Memory B cell (primary cell): ENCODE measurements at regions not wholly inside any gene's neighbourhood (a gene's known extent, or its start where the extent isn't known, plus 50 kb on each side); places are given as distances from the start of the nearest gene placed in this dataset.

Experiments used
- ATAC-seq: fragments of 150-1000 bp; cut with Tn5 transposase; 2 replicates; pipeline ENCODE4 v1.10.0; 2021; ENCODE audit warnings: low read depth, mild to moderate bottlenecking, moderate library complexity
- DNase-seq, 2 donors: peaks; one replicate each; pipeline ENCODE4 v3.0.0; 2022; ENCODE audit warnings: low spot score in 2 of 2
- H3K27ac Mint-ChIP-seq: one replicate; pipeline ENCODE4 v1.8.0; 2022; ENCODE audit warnings: mild to moderate bottlenecking, moderate library complexity, mixed read lengths
- H3K27me3 Mint-ChIP-seq: one replicate; pipeline ENCODE4 v1.8.0; 2022; ENCODE audit warnings: mixed read lengths
- H3K36me3 Mint-ChIP-seq: one replicate; pipeline ENCODE4 v1.8.0; 2022; ENCODE audit warnings: mild to moderate bottlenecking, mixed read lengths
- H3K4me1 Mint-ChIP-seq: one replicate; pipeline ENCODE4 v1.8.0; 2022; ENCODE audit warnings: mixed read lengths
- H3K4me3 Mint-ChIP-seq: one replicate; pipeline ENCODE4 v1.8.0; 2022; ENCODE audit warnings: mild to moderate bottlenecking, moderate library complexity, mixed read lengths
- H3K9me3 Mint-ChIP-seq: one replicate; pipeline ENCODE4 v1.8.0; 2022; ENCODE audit warnings: mixed read lengths

DNA sequence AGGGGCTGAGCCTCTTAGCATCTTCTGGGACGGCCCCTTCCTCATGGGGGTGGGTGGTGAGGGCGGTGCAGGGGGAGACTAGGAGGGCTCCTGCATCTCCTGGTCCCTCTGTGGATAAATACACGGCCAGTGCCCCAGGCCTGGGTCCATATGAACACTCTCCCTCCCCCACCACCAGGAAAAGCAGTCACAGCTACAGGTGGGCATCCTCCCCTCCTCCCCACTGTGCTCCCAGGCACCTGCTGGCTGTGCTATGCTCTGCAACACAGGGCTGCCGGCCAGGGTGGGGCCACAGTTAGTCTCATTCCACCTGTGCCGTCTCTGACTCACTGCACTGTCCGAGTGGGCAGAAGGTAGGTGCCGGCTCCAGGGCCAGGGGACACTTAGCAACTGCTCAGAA is 87.3 kb upstream of the INSIG1 start:
- H3K27me3 Mint-ChIP-seq: peaks cover 18% of the 10 kb centered on the region
- H3K4me3 Mint-ChIP-seq: no peak overlapping the region
- H3K4me1 Mint-ChIP-seq: peaks cover 22% of the 10 kb centered on the region
- no peak for DNase-seq
- ATAC-seq: no peak
- H3K36me3 Mint-ChIP-seq: peaks cover 2% of the 10 kb centered on the region
- H3K27ac Mint-ChIP-seq: no peak overlapping the region
- peaks cover 11% of the 10 kb centered on the region for H3K9me3 Mint-ChIP-seq

- Mint-ChIP-seq H3K27me3 (peaks cover 14% of the 10 kb centered on the region), H3K4me1 (peaks cover 16% of the 10 kb centered on the region), H3K27ac (no peak overlapping the region), H3K36me3 (no peaks in the 10 kb centered on the region), H3K4me3 (no peak overlapping the region), H3K9me3 (peaks cover 8% of the 10 kb centered on the region)
- DNase-seq (no peak), ATAC-seq (no peak)
Observed at GRCh38 chr7:155211173-155211572, 86.5 kb upstream of the INSIG1 start.

DNA sequence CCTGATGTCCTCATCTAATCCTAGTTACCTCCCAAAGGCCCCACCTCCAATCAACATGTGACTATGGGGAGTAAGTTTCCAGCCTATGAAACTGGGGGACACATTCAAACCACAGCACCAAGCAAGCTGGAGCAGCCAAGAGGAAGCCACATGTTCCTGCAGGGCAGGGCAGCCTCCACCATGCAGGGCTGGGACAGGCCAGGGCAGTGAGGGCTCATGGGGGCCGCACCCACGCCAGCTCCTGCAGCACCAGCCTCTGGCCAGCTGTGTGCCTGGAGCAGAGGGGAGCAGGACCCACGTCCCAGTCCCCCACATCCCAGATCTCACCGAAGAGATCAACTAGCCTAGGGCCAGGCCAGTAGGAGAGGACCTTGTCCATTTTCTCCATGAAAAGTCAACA is 85.9 kb upstream of the INSIG1 start:
- Mint-ChIP-seq H3K36me3 (no peaks in the 10 kb centered on the region), H3K9me3 (peaks cover 8% of the 10 kb centered on the region), H3K27ac (no peak overlapping the region), H3K27me3 (peaks cover 14% of the 10 kb centered on the region), H3K4me3 (no peak overlapping the region), H3K4me1 (peaks cover 10% of the 10 kb centered on the region)
- no peak for DNase-seq
- ATAC-seq: no peak

- no peak overlapping the region for H3K4me3 Mint-ChIP-seq
- no peak for DNase-seq
- H3K9me3 Mint-ChIP-seq: peaks cover 6% of the 10 kb centered on the region
- H3K4me1 Mint-ChIP-seq: peaks cover 9% of the 10 kb centered on the region
- ATAC-seq: no peak
- H3K36me3 Mint-ChIP-seq: no peaks in the 10 kb centered on the region
- H3K27ac Mint-ChIP-seq: no peak overlapping the region
- H3K27me3 Mint-ChIP-seq: peaks cover 13% of the 10 kb centered on the region
Observed at GRCh38 chr7:155212301-155213015, 85.2 kb upstream of the INSIG1 start.

DNA sequence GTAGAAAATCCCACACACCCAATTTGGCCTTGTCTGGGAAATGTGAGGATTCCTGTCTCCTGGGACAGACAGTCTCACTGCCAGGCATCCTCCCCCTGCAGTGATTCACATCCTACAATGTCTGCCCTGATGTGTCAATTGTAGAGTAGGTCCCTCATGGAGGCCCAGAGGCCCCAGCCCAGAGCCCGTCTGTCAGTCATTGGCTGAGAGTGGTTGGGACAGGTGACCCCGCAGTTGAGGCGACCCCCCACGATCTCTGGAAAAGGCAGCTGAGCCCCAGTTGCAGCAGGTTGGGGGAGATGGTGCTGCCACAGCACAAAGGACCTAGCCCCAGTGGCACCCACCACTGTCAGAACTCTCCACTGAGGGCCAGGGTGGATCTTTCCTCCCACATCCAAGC is 84.3 kb upstream of the INSIG1 start:
- ATAC-seq: no peak
- Mint-ChIP-seq H3K4me3 (no peak overlapping the region), H3K27me3 (peaks cover 5% of the 10 kb centered on the region), H3K9me3 (no peaks in the 10 kb centered on the region), H3K27ac (no peak overlapping the region), H3K4me1 (no peaks in the 10 kb centered on the region), H3K36me3 (no peaks in the 10 kb centered on the region)
- no peak for DNase-seq

GRCh38 chr7:155213955-155214740 is 83.5 kb upstream of the INSIG1 start:
- Mint-ChIP-seq H3K27ac (no peak overlapping the region), H3K27me3 (peaks cover 3% of the 10 kb centered on the region)

DNA sequence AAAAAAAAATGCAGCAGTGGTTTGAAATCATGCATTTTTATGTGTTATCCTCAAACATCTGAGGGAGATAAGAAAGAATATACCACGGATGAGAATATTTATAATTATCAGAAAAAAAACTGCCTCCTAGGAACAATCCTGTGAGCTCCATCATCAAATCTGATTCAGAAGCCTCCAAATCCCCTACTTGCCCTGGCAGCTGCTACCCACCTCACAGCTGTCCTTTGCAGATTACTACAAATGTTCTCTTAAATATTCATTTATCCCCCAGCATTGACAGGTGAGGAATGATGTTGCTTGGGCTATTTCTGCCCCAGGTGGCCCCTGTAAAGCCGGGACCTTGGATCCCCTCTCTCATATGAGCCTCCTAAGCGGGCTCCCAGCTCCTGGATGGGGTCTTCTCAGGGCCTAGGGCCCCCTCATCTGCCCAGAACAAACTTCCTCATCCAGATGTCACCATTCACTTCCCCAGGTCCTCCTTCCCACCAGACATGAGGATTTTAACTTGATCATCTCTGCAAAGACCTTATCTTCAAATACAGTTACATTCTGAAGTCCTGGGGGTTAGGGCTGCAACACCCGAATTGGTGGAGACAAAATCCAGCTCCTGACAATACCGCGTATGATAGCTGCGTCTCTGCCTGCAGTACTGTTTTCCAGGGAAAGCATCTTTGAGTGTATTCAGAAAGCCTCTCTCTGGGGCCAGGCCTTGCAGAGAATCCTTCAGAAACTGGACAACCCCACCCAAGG is 81.9 kb upstream of the INSIG1 start:
- no peak for ATAC-seq
- no peak for DNase-seq
- H3K36me3 Mint-ChIP-seq: no peaks in the 10 kb centered on the region

More at GRCh38 chr7:155213955-155214740, 83.5 kb upstream of the INSIG1 start:
- Mint-ChIP-seq H3K36me3 (no peaks in the 10 kb centered on the region), H3K4me3 (no peak overlapping the region), H3K9me3 (no peaks in the 10 kb centered on the region), H3K4me1 (no peaks in the 10 kb centered on the region)
- DNase-seq: no peak
- ATAC-seq: no peak

GRCh38 chr7:155216475-155217272 is 81.0 kb upstream of the INSIG1 start:
- no peak overlapping the region for H3K4me3 Mint-ChIP-seq
- no peak for ATAC-seq
- H3K27ac Mint-ChIP-seq: no peak overlapping the region
- no peaks in the 10 kb centered on the region for H3K36me3 Mint-ChIP-seq
- H3K4me1 Mint-ChIP-seq: no peaks in the 10 kb centered on the region
- no peaks in the 10 kb centered on the region for H3K9me3 Mint-ChIP-seq
- peaks cover 5% of the 10 kb centered on the region for H3K27me3 Mint-ChIP-seq
- no peak for DNase-seq

More for the DNA sequence above, 81.9 kb upstream of the INSIG1 start:
- H3K4me3 Mint-ChIP-seq: no peak overlapping the region
- H3K4me1 Mint-ChIP-seq: no peaks in the 10 kb centered on the region
- no peaks in the 10 kb centered on the region for H3K9me3 Mint-ChIP-seq
- no peak overlapping the region for H3K27ac Mint-ChIP-seq
- H3K27me3 Mint-ChIP-seq: peaks cover 3% of the 10 kb centered on the region

DNA sequence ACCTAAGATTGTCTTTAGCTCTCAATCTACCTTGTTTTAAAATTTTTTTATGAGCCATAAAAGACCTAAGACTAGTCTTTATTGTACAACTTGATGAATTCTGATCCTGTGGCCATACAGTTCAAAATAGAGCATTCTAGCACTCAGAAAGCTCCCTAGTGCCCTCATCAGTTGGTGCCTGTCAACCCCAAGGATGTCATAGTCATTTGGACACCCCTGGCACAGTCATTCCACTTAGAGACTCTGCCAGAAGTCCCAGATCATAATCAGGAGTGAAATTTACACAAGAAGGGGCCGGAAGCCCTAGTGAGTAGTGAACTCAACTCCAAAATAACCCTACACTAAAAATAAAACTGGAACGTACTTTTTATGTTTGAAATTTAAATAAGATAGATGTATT is 80.0 kb upstream of the INSIG1 start:
- H3K9me3 Mint-ChIP-seq: no peaks in the 10 kb centered on the region
- no peaks in the 10 kb centered on the region for H3K4me1 Mint-ChIP-seq
- H3K36me3 Mint-ChIP-seq: no peaks in the 10 kb centered on the region
- H3K27ac Mint-ChIP-seq: no peak overlapping the region
- no peak for DNase-seq
- H3K4me3 Mint-ChIP-seq: no peak overlapping the region
- ATAC-seq: no peak
- peaks cover 7% of the 10 kb centered on the region for H3K27me3 Mint-ChIP-seq

- no peaks in the 10 kb centered on the region for H3K9me3 Mint-ChIP-seq
- DNase-seq (no peak), ATAC-seq (no peak)
- no peak overlapping the region for H3K4me3 Mint-ChIP-seq
- H3K4me1 Mint-ChIP-seq: no peaks in the 10 kb centered on the region
- no peak overlapping the region for H3K27ac Mint-ChIP-seq
- H3K27me3 Mint-ChIP-seq: peaks cover 7% of the 10 kb centered on the region
- no peaks in the 10 kb centered on the region for H3K36me3 Mint-ChIP-seq
Observed at GRCh38 chr7:155218276-155219153, 79.2 kb upstream of the INSIG1 start.

DNA sequence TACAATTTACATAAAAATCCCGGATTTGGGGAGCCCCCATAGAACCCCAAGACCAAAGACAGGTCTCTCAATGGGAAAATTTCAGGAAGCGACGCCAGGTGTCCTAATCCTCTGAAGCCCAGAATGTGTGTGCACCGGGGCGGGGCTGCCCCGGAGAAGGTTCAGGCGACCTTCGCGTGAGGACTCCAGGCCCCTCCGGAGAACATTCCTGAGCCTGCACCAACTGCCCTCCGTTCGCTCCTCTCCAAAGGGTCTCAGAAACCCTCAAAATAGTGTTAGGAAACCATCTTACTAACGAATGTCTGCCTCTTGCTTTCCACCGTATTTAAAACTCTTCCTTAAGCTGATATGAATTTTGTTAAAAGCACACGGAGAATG is 78.5 kb upstream of the INSIG1 start:
- no peak overlapping the region for H3K4me3 Mint-ChIP-seq
- no peaks in the 10 kb centered on the region for H3K36me3 Mint-ChIP-seq
- ATAC-seq (no peak), DNase-seq (no peak)
- no peak overlapping the region for H3K27ac Mint-ChIP-seq
- no peaks in the 10 kb centered on the region for H3K4me1 Mint-ChIP-seq
- no peaks in the 10 kb centered on the region for H3K9me3 Mint-ChIP-seq
- peaks cover 7% of the 10 kb centered on the region for H3K27me3 Mint-ChIP-seq

DNA sequence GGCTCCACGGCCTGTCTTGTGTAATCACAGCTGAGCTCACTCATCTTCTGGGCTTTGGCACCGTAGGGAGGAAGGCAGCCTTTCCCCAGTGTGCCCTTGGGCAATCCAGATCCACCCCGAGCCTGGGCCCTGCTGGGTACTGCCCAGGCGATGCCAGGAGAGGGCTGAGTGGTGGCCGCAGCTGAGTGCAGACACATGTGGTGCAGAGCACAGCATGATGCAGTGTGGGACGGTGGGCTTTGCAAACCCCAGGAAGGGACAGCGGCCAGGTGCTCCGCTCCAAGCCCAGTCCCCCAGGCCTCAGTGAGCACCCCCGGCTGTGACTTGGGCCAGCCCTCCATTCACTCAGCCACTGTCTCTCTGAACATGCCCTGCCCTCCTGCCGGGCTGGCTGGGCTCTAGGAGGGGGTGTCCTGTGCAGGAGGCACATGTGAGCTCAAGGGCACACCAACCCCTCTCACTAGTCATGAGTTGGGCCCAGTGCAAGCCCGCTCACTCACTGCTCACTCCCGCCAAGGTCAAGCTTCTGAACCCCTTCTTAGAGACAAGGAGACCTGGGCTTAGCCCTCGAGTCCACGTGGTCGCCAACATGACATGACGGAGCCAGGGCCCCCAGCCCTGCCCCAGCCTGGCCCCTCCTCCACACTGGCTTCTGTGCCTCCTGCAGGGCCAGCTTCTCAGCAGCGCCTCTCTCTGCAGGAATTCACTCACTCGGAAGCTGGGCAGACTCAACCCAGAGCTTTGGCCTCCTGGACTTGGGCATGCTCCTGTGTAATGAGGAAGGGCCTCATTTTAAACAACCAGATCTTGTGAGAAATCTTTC is 77.5 kb upstream of the INSIG1 start:
- peaks cover 4% of the 10 kb centered on the region for H3K27me3 Mint-ChIP-seq

More for the DNA sequence above, 77.5 kb upstream of the INSIG1 start:
- DNase-seq: no peak
- no peak overlapping the region for H3K4me3 Mint-ChIP-seq
- H3K27ac Mint-ChIP-seq: no peak overlapping the region
- H3K9me3 Mint-ChIP-seq: no peaks in the 10 kb centered on the region
- ATAC-seq: no peak
- H3K4me1 Mint-ChIP-seq: no peaks in the 10 kb centered on the region
- H3K36me3 Mint-ChIP-seq: no peaks in the 10 kb centered on the region
